HCT116 (cell line): ENCODE measurements at regions not wholly inside any gene's neighbourhood (a gene's known extent, or its start where the extent isn't known, plus 50 kb on each side); places are given as distances from the start of the nearest gene placed in this dataset.

Experiments
- ATAC-seq: fragments of 200-7000 bp; cut with Tn5 transposase; 2 replicates; pipeline ENCODE4 v1.9.1; 2020; ENCODE audit warnings: mild to moderate bottlenecking, moderate library complexity
- BruUV-seq: library from RNA; stranded (reverse); fragments of 400-500 nt; replicated peaks from 2 replicates; lab custom pipeline; 2021; lab: Mats Ljungman, UMichigan
- CTCF ChIA-PET: fragments of 300-600 bp; sonication (Branson Sonifier 250); formaldehyde crosslinking; loops from one replicate; lab custom pipeline; 2021; ENCODE audit warnings: antibody characterized with exemption; lab: Charles Lee
- POLR2A ChIA-PET: fragments of 300-600, 350-600 bp; sonication (Branson Sonifier 250); formaldehyde crosslinking; loops from one replicate; lab custom pipeline; 2021; ENCODE audit warnings: antibody characterized with exemption; lab: Charles Lee
- RAD21 ChIA-PET, 2 experiments: fragments of 300-600 bp; sonication (Branson Sonifier 250); formaldehyde crosslinking; loops; one replicate each; lab custom pipeline; 2023; ENCODE audit warnings: low total read pairs in 2 of 2; ENCODE audit not compliant: uncharacterized antibody in 2 of 2, unreplicated experiment in 2 of 2, low non-redundant PET in 1 of 2; lab: Charles Lee
- DNase-seq: peaks from one replicate; pipeline ENCODE4 v3.0.0-alpha.2; 2010; ENCODE audit warnings: low read depth, low spot score
- H2AFZ ChIP-seq: fragments of 200-600 bp; shearing (Covaris generic), sonication (generic); 2 replicates; pipeline ENCODE4 v1.6.1; 2017; ENCODE audit warnings: low read depth, mixed run types, mixed read lengths, antibody characterized with exemption, low read length; ENCODE audit not compliant: poor library complexity, severe bottlenecking
- H3K27ac ChIP-seq: 2 replicates; pipeline ENCODE4 v1.5.1; 2012; ENCODE audit warnings: low read depth, low read length
- H3K27me3 ChIP-seq: fragments of 200-600 bp; sonication (generic); 2 replicates; pipeline ENCODE4 v1.6.1; 2016; ENCODE audit warnings: mixed run types, low read length, mixed read lengths; ENCODE audit not compliant: insufficient read depth
- H3K36me3 ChIP-seq, 2 experiments: fragments of 200-500 bp in 1 of 2; fragments of 200-600 bp in 1 of 2; sonication (Bioruptor generic) in 1 of 2; sonication (generic) in 1 of 2; 2 replicates each; pipeline versions ENCODE4 v1.5.1 to v1.6.1; 2014 to 2016; ENCODE audit warnings: low read length in 2 of 2, inconsistent platforms in 1 of 2, mixed read lengths in 1 of 2, mixed run types in 1 of 2; ENCODE audit not compliant: insufficient read depth in 2 of 2, control insufficient read depth in 1 of 2
- H3K4me1 ChIP-seq, 2 experiments: fragments of 200-600 bp in 1 of 2; sonication (generic) in 1 of 2; 2 replicates each; pipeline versions ENCODE4 v1.5.1 to v1.6.1; 2012 to 2017; ENCODE audit warnings: low read length in 2 of 2, inconsistent platforms in 1 of 2, mild to moderate bottlenecking in 1 of 2, mixed read lengths in 1 of 2, mixed run types in 1 of 2, moderate library complexity in 1 of 2; ENCODE audit not compliant: insufficient read depth in 2 of 2, control insufficient read depth in 1 of 2
- H3K4me2 ChIP-seq: fragments of 200-600 bp; sonication (generic); 2 replicates; pipeline ENCODE4 v1.6.1; 2017; ENCODE audit warnings: mixed run types, low read length, mixed read lengths
- H3K4me3 ChIP-seq, 2 experiments: fragments of 200-600 bp in 1 of 2; sonication (generic) in 1 of 2; replicated peaks in 1 of 2; 2 replicates each; pipeline ENCODE4 v1.5.1; 2011 to 2016; ENCODE audit warnings: low read length in 2 of 2, control low read depth in 1 of 2, low read depth in 1 of 2, mild to moderate bottlenecking in 1 of 2, mixed read lengths in 1 of 2, mixed run types in 1 of 2
- H3K79me2 ChIP-seq: fragments of 200-600 bp; sonication (generic); 2 replicates; pipeline ENCODE4 v1.6.1; 2017; ENCODE audit warnings: mild to moderate bottlenecking, mixed run types, low read length, moderate library complexity, mixed read lengths; ENCODE audit not compliant: insufficient read depth
- H3K9ac ChIP-seq: fragments of 200-600 bp; sonication (generic); 2 replicates; pipeline ENCODE4 v1.6.1; 2016; ENCODE audit warnings: low read length, mixed read lengths
- H3K9me2 ChIP-seq: fragments of 200-600 bp; sonication (generic), shearing (Covaris generic); 2 replicates; pipeline ENCODE4 v1.6.1; 2017; ENCODE audit warnings: mixed run types, mild to moderate bottlenecking, moderate library complexity; ENCODE audit not compliant: insufficient read depth
- H3K9me3 ChIP-seq, 2 experiments: fragments of 200-500 bp in 1 of 2; fragments of 200-600 bp in 1 of 2; sonication (Bioruptor generic) in 1 of 2; sonication (generic) in 1 of 2; 2 replicates each; pipeline ENCODE4 v1.6.1; 2014 to 2017; ENCODE audit warnings: low read length in 2 of 2, mixed read lengths in 2 of 2, inconsistent platforms in 1 of 2, low read depth in 1 of 2, mild to moderate bottlenecking in 1 of 2, mixed run types in 1 of 2, moderate library complexity in 1 of 2; ENCODE audit not compliant: control insufficient read depth in 1 of 2, insufficient read depth in 1 of 2
- H4K20me1 ChIP-seq: fragments of 200-600 bp; sonication (generic), shearing (Covaris generic); 2 replicates; pipeline ENCODE4 v1.6.1; 2017; ENCODE audit warnings: mixed run types, mild to moderate bottlenecking, moderate library complexity; ENCODE audit not compliant: insufficient read depth
- ATF3 ChIP-seq: IDR thresholded peaks from 2 replicates; pipeline ENCODE4 v1.6.1; 2012
- CBX3 ChIP-seq: IDR thresholded peaks from 2 replicates; pipeline ENCODE4 v1.6.1; 2012; ENCODE audit warnings: low read depth
- CEBPB ChIP-seq: IDR thresholded peaks from 2 replicates; pipeline ENCODE4 v1.6.1; 2012; ENCODE audit warnings: low read depth
- CTCF ChIP-seq, 3 experiments: fragments of 200-600 bp in 1 of 3; sonication (generic) in 1 of 3; IDR thresholded peaks in 2 of 3; conservative IDR thresholded peaks in 1 of 3; 2 replicates each; pipeline ENCODE4 v1.5.1; 2012 to 2017; ENCODE audit warnings: low read depth in 2 of 3, low read length in 2 of 3, antibody characterized with exemption in 1 of 3, borderline replicate concordance in 1 of 3, control low read depth in 1 of 3, mild to moderate bottlenecking in 1 of 3, mixed read lengths in 1 of 3, mixed run types in 1 of 3, moderate library complexity in 1 of 3; ENCODE audit not compliant: insufficient read depth in 1 of 3
- EZH2 ChIP-seq: fragments of 200-600 bp; sonication (generic); IDR thresholded peaks from 2 replicates; pipeline ENCODE4 v1.6.1; 2017; ENCODE audit warnings: antibody characterized with exemption, mixed run types
- EZH2phosphoT487 ChIP-seq: fragments of 200-600 bp; IDR thresholded peaks from 2 replicates; pipeline ENCODE4 v1.6.1; 2018; ENCODE audit warnings: antibody characterized with exemption, borderline replicate concordance
- JUND ChIP-seq: IDR thresholded peaks from 2 replicates; pipeline ENCODE4 v1.6.1; 2012
- POLR2AphosphoS5 ChIP-seq: IDR thresholded peaks from 2 replicates; pipeline ENCODE4 v1.6.1; 2011; ENCODE audit warnings: mild to moderate bottlenecking, low read depth, low read length, moderate library complexity
- SIN3A ChIP-seq: IDR thresholded peaks from 2 replicates; pipeline ENCODE4 v1.6.1; 2012; ENCODE audit warnings: low read depth
- SP1 ChIP-seq: IDR thresholded peaks from 2 replicates; pipeline ENCODE4 v1.6.1; 2012; ENCODE audit warnings: low read depth
- SRF ChIP-seq: IDR thresholded peaks from 2 replicates; pipeline ENCODE4 v1.6.1; 2012; ENCODE audit warnings: low read depth
- TCF7L2 ChIP-seq: IDR thresholded peaks from 2 replicates; pipeline ENCODE4 v1.7.0; 2011; ENCODE audit warnings: borderline replicate concordance, inconsistent platforms; ENCODE audit not compliant: insufficient read depth, insufficient read length; ENCODE audit errors: extremely low read depth
- ZFX ChIP-seq: fragments of 450-650 bp; IDR thresholded peaks from 2 replicates; pipeline ENCODE4 v1.6.1; 2017
- intact Hi-C: fragments of 100-400 bp; cut with micrococcal nuclease; formaldehyde crosslinking; loops from 2 replicates; pipeline ENCODE4 v1.10.0; 2022
- TF ChIP-seq, protein P1 (sequence below): IDR thresholded peaks from 2 replicates; pipeline ENCODE4 v1.6.1; 2012
- TF ChIP-seq, protein P2 (sequence below): IDR thresholded peaks from 2 replicates; pipeline ENCODE4 v1.6.1; 2012; ENCODE audit warnings: low read depth

DNA sequence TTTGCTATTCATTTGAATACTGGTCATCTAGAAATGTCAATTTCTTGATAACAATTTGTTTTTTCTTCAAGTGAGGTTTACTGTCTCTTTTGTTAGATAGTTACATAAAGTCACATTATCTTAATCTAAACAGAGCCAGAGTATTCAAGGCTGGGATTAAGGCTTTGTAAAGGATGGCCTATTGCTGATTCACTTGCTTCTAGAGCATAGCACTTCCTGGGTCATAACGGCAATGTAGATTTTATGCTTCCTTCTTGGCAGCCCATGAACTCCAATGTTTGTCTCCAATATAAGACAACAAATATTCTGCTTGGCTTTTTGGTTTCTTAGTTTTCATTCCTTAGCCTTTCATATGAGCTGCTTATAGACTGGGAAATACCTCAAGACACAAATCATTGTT, 2007.9 kb upstream of the CDH6 start (continued):
- TF ChIP-seq SIN3A (no peak), SP1 (no peak), TCF7L2 (no peak), CBX3 (no peak), ZFX (no peak), SRF (no peak)
- TF ChIP-seq, protein P1, sequence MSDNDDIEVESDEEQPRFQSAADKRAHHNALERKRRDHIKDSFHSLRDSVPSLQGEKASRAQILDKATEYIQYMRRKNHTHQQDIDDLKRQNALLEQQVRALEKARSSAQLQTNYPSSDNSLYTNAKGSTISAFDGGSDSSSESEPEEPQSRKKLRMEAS, result no peak
- TF ChIP-seq, all 23 proteins: peak for 0

DNA sequence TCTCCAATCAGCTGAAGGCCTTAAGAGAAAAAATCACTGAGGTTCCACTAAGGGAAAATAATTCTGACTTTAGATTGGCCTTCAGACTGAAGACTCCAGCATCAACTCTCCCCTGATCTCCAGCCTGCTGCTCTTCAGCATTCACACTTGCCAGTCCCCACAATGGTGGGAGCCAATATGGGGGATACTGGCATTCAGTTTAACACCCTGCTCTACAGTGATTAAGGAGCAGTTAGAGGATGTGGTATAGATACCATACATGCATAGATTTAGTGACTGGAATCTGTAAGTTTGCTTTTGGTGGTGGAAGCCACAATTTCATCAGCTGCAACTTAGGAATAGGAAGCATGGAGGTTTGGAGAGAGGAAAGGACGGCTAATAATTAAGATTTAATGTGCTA, 2017.7 kb upstream of the CDH6 start:
- no peak overlapping the region for H3K27ac ChIP-seq
- DNase-seq, result no peak
- TF ChIP-seq EZH2 (no peak), ZFX (no peak), EZH2phosphoT487 (no peak), CTCF (IDR thresholded peaks at IDR 0.05 in 2 of 3, conservative IDR thresholded peaks at IDR 0.05 in 1 of 3; ENCODE audit: borderline replicate concordance in 1 of 3, insufficient read depth in 1 of 3, low read depth in 2 of 3, low read length in 2 of 3) (no peak), SIN3A (no peak), POLR2AphosphoS5 (no peak), CEBPB (no peak), JUND (no peak), ATF3 (no peak), CBX3 (no peak), SRF (no peak)
- TF ChIP-seq, protein P2, sequence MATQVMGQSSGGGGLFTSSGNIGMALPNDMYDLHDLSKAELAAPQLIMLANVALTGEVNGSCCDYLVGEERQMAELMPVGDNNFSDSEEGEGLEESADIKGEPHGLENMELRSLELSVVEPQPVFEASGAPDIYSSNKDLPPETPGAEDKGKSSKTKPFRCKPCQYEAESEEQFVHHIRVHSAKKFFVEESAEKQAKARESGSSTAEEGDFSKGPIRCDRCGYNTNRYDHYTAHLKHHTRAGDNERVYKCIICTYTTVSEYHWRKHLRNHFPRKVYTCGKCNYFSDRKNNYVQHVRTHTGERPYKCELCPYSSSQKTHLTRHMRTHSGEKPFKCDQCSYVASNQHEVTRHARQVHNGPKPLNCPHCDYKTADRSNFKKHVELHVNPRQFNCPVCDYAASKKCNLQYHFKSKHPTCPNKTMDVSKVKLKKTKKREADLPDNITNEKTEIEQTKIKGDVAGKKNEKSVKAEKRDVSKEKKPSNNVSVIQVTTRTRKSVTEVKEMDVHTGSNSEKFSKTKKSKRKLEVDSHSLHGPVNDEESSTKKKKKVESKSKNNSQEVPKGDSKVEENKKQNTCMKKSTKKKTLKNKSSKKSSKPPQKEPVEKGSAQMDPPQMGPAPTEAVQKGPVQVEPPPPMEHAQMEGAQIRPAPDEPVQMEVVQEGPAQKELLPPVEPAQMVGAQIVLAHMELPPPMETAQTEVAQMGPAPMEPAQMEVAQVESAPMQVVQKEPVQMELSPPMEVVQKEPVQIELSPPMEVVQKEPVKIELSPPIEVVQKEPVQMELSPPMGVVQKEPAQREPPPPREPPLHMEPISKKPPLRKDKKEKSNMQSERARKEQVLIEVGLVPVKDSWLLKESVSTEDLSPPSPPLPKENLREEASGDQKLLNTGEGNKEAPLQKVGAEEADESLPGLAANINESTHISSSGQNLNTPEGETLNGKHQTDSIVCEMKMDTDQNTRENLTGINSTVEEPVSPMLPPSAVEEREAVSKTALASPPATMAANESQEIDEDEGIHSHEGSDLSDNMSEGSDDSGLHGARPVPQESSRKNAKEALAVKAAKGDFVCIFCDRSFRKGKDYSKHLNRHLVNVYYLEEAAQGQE, result no peak
- TF ChIP-seq, protein P1, result no peak
- TF ChIP-seq, all 23 proteins: peak for 0
- no TSS peak for BruUV-seq
- ChIA-PET CTCF (no interaction called here), POLR2A (no interaction called here), RAD21 (no interaction called here)
- no peaks in the 10 kb centered on the region for H3K27me3 ChIP-seq
- no peaks in the 10 kb centered on the region for H3K36me3 ChIP-seq
- H3K4me3 ChIP-seq, result no peak overlapping the region
- intact Hi-C loops, result no loop called here
- H3K4me2 ChIP-seq, result no peak overlapping the region
- peaks cover 5 to 19% of the 10 kb centered on the region in 2 experiments; a peak in 3 of 4 replicates for H3K9me3 ChIP-seq
- H2AFZ ChIP-seq, result no peak overlapping the region
- no peaks in the 10 kb centered on the region for H3K79me2 ChIP-seq
- no peak for ATAC-seq
- no peaks in the 10 kb centered on the region for H3K4me1 ChIP-seq
- no peak overlapping the region for H3K9ac ChIP-seq
- H4K20me1 ChIP-seq, result no peaks in the 10 kb centered on the region
- H3K9me2 ChIP-seq, result no peaks in the 10 kb centered on the region
